K562 (cell line): ENCODE measurements at regions not wholly inside any gene's neighbourhood (a gene's known extent, or its start where the extent isn't known, plus 50 kb on each side); places are given as distances from the start of the nearest gene placed in this dataset.

Source experiments
- ATAC-seq: fragments of 200-7000 bp; cut with Tn5 transposase; 3 replicates; pipeline ENCODE4 v1.9.1; 2020; ENCODE audit warnings: moderate library complexity
- BruUV-seq: library from RNA; stranded (reverse); fragments of 400-500 nt; replicated peaks from 2 replicates; lab custom pipeline; 2021; lab: Mats Ljungman, UMichigan
- CTCF ChIA-PET: fragments of 300-600 bp; formaldehyde crosslinking; extraction: SDS; loops from one replicate; lab custom pipeline; 2021; ENCODE audit warnings: low intra/inter-chr PET ratio; lab: Yijun Ruan, JAX
- POLR2A ChIA-PET: fragments of 300-600, 350-650 bp; sonication (Branson Sonifier 250); formaldehyde crosslinking; extraction: SDS; loops from one replicate; lab custom pipeline; 2021; ENCODE audit warnings: antibody characterized with exemption, inconsistent platforms; lab: Yijun Ruan, JAX
- DNase-seq, 4 experiments: peaks; one replicate each; pipeline versions ENCODE4 v3.0.0 to v3.0.0-alpha.2; 2011 to 2018; ENCODE audit warnings: low spot score in 3 of 4, mixed read lengths in 3 of 4; ENCODE audit errors: extremely low read depth in 1 of 4
- FAIRE-seq: peaks from 2 replicates; lab custom pipeline; 2011; peaks lifted over from hg19 to GRCh38; lab: Jason Lieb, UNC
- H2AFZ ChIP-seq: 2 replicates; pipeline ENCODE4 v1.6.0; 2011; ENCODE audit warnings: low read depth, low read length, control low read depth, inconsistent platforms
- H3K27ac ChIP-seq: fragments of 200-600 bp; 3 replicates; pipeline ENCODE4 v1.8.0; 2011; ENCODE audit warnings: low read depth, mild to moderate bottlenecking, control low read depth, inconsistent platforms, low read length, moderate library complexity, mixed read lengths; ENCODE audit errors: extremely low read depth
- H3K27me3 ChIP-seq, 2 experiments: fragments of 300-600 bp in 1 of 2; 2 replicates in 1 of 2; 3 replicates in 1 of 2; pipeline versions ENCODE4 v1.6.0 to v1.8.0; 2011; ENCODE audit warnings: inconsistent platforms in 2 of 2, low read length in 2 of 2, mild to moderate bottlenecking in 1 of 2, mixed read lengths in 1 of 2, moderate library complexity in 1 of 2; ENCODE audit not compliant: control insufficient read depth in 2 of 2, insufficient read depth in 2 of 2
- H3K36me3 ChIP-seq: fragments of 300-600 bp; 3 replicates; pipeline ENCODE4 v1.8.0; 2011; ENCODE audit warnings: mild to moderate bottlenecking, low read length, inconsistent platforms; ENCODE audit not compliant: control insufficient read depth, insufficient read depth
- H3K4me1 ChIP-seq, 2 experiments: fragments of 200-600 bp in 1 of 2; replicated peaks in 1 of 2; 2 replicates in 1 of 2; 3 replicates in 1 of 2; pipeline versions ENCODE4 v1.5.1 to v1.8.0; 2011; ENCODE audit warnings: inconsistent platforms in 2 of 2, low read length in 2 of 2, mild to moderate bottlenecking in 1 of 2, mixed read lengths in 1 of 2, moderate library complexity in 1 of 2; ENCODE audit not compliant: control insufficient read depth in 2 of 2, insufficient read depth in 2 of 2
- H3K4me2 ChIP-seq: 2 replicates; pipeline ENCODE4 v1.6.1; 2011; ENCODE audit warnings: low read length, control low read depth, inconsistent platforms, mixed read lengths; ENCODE audit not compliant: insufficient read depth
- H3K4me3 ChIP-seq: fragments of 200-600 bp; sonication (generic), shearing (Covaris generic); 2 replicates; pipeline ENCODE4 v1.5.1; 2016; ENCODE audit warnings: control low read depth, inconsistent platforms
- H3K79me2 ChIP-seq: fragments of 200-600 bp; 3 replicates; pipeline ENCODE4 v1.8.0; 2011; ENCODE audit warnings: low read length, inconsistent platforms; ENCODE audit not compliant: control insufficient read depth, insufficient read depth
- H3K9ac ChIP-seq, 2 experiments: 2 replicates each; pipeline versions ENCODE4 v1.6.0 to v1.6.1; 2011; ENCODE audit warnings: low read depth in 2 of 2, low read length in 2 of 2, control low read depth in 1 of 2, inconsistent platforms in 1 of 2, mild to moderate bottlenecking in 1 of 2, mixed read lengths in 1 of 2; ENCODE audit not compliant: insufficient read depth in 1 of 2
- H3K9me1 ChIP-seq: one replicate; pipeline ENCODE4 v1.6.0; 2011; ENCODE audit warnings: inconsistent platforms, mild to moderate bottlenecking, low read length, moderate library complexity; ENCODE audit not compliant: control insufficient read depth, insufficient read depth
- H3K9me3 ChIP-seq: replicated peaks from 2 replicates; pipeline ENCODE4 v1.5.1; 2011; ENCODE audit warnings: low read depth, low read length, inconsistent platforms; ENCODE audit not compliant: control insufficient read depth, insufficient read depth
- H4K20me1 ChIP-seq: replicated peaks from 2 replicates; pipeline ENCODE4 v1.6.1; 2011; ENCODE audit warnings: low read length, inconsistent platforms, mixed read lengths; ENCODE audit not compliant: control insufficient read depth, insufficient read depth
- BHLHE40 ChIP-seq: IDR thresholded peaks from 2 replicates; pipeline ENCODE4 v1.6.1; 2011; ENCODE audit warnings: low read length, improper control_type of control experiment
- ELF2 ChIP-seq: fragments of 250-450 bp; sonication (Bioruptor Pico); IDR thresholded peaks from 2 replicates; pipeline ENCODE4 v1.5.0; 2021; ENCODE audit warnings: mild to moderate bottlenecking
- FOXM1 ChIP-seq, 2 experiments: fragments of 450-650 bp in 1 of 2; sonication (generic) in 1 of 2; formaldehyde crosslinking in 1 of 2; IDR thresholded peaks; 2 replicates each; pipeline versions ENCODE4 v1.6.1 to v1.9.0; 2017 to 2022; ENCODE audit warnings: low read depth in 2 of 2, mild to moderate bottlenecking in 2 of 2, missing genetic modification reagents in 1 of 2, moderate library complexity in 1 of 2
- HMG20A ChIP-seq: fragments of 450-650 bp; formaldehyde crosslinking; conservative IDR thresholded peaks from 2 replicates; pipeline ENCODE4 v1.4.0; 2020; ENCODE audit warnings: mild to moderate bottlenecking, mixed read lengths
- NCOA2 ChIP-seq, 2 experiments: fragments of 450-650 bp; IDR thresholded peaks; 2 replicates each; pipeline ENCODE4 v1.6.1; 2018; ENCODE audit warnings: mild to moderate bottlenecking in 2 of 2, moderate library complexity in 1 of 2; ENCODE audit not compliant: partially characterized antibody in 2 of 2
- PCBP2 ChIP-seq: fragments of 200-400 bp; formaldehyde crosslinking; IDR thresholded peaks from 2 replicates; pipeline ENCODE4 v1.6.1; 2018; ENCODE audit warnings: low read length, low read depth, mild to moderate bottlenecking, moderate library complexity; ENCODE audit not compliant: poor library complexity, severe bottlenecking
- ZNF175 ChIP-seq: fragments of 200-800 bp; sonication (Bioruptor generic); IDR thresholded peaks from 2 replicates; pipeline ENCODE4 v1.6.1; 2016; ENCODE audit warnings: low read depth, mild to moderate bottlenecking, missing genetic modification characterization, missing compliant biosample characterization
- WGBS: fragments of 100-300 bp; shearing (Covaris generic); methylation state at CpG from one replicate; pipeline ENCODE4 v1.1.6; 2016; ENCODE audit warnings: low coverage, mixed read lengths; ENCODE audit not compliant: insufficient coverage; ENCODE audit errors: missing lambda C conversion rate; 5-methylcytosine and 5-hydroxymethylcytosine counted together
- in situ Hi-C: fragments of 300-500 bp; cut with MboI; formaldehyde crosslinking; loops from 4 replicates; pipeline ENCODE4 v1.15.0; 2018; ENCODE audit warnings: inconsistent platforms, mixed read lengths
- intact Hi-C: fragments of 100-400 bp; cut with micrococcal nuclease; formaldehyde crosslinking; loops from 2 replicates; pipeline ENCODE4 v1.14.2; 2022
- TF ChIP-seq, protein P1 (sequence below): fragments of 450-650 bp; IDR thresholded peaks from 2 replicates; pipeline ENCODE4 v1.6.1; 2018; ENCODE audit not compliant: partially characterized antibody
- TF ChIP-seq, protein P2 (sequence below), 2 experiments: fragments of 450-650 bp; IDR thresholded peaks; 2 replicates each; pipeline ENCODE4 v1.6.1; 2016; ENCODE audit warnings: mild to moderate bottlenecking in 2 of 2, borderline replicate concordance in 1 of 2, low read depth in 1 of 2, moderate library complexity in 1 of 2

DNA sequence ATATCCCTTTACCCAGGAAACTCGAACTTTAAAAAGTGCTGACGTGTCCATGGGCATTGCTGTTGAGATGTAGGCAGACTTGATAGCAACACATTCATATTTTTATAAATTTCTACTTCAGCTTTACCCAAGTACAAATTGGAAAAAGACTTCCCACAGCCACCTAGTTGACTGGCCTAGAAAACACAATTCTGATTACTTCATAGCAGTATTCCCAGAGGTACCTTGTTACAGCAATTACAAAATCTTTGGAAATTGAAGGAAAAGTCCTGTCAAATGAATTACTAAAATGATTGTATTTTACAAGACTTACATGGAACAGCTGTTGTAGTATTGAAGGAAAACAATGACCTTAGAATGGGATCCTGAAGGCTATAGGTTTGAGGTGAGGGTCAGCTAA is 130.7 kb upstream of the NREP start:
- DNase-seq (no peak), ATAC-seq (no peak), FAIRE-seq (no peak)
- Histone ChIP-seq H3K27me3 (no peaks in the 10 kb centered on the region), H4K20me1 (no peaks in the 10 kb centered on the region), H3K9ac (no peak overlapping the region), H2AFZ (no peak overlapping the region), H3K9me1 (no peaks in the 10 kb centered on the region), H3K36me3 (no peaks in the 10 kb centered on the region), H3K27ac (no peak overlapping the region), H3K4me2 (no peak overlapping the region), H3K4me1 (no peaks in the 10 kb centered on the region), H3K79me2 (no peaks in the 10 kb centered on the region), H3K4me3 (no peak overlapping the region), H3K9me3 (no peaks in the 10 kb centered on the region)
- ChIA-PET CTCF (no interaction called here), POLR2A (no interaction called here)
- intact Hi-C loops = no loop called here
- in situ Hi-C loops = no loop called here
- BruUV-seq = no TSS peak
- WGBS = 4% methylated on average over 2 of the region's 2 CpGs
- TF ChIP-seq BHLHE40 (no peak), HMG20A (CRISPR knock-in tag) (no peak), NCOA2 (IDR thresholded peaks at IDR 0.05; ENCODE audit: partially characterized antibody in 2 of 2) (no peak), FOXM1 (IDR thresholded peaks at IDR 0.05; ENCODE audit: low read depth) (no peak), FOXM1 (CRISPR knock-in tag; IDR thresholded peaks at IDR 0.05; ENCODE audit: low read depth) (no peak), PCBP2 (no peak), ZNF175 (CRISPR knock-in tag) (no peak), ELF2 (CRISPR knock-in tag) (no peak)
- TF ChIP-seq, protein P1, sequence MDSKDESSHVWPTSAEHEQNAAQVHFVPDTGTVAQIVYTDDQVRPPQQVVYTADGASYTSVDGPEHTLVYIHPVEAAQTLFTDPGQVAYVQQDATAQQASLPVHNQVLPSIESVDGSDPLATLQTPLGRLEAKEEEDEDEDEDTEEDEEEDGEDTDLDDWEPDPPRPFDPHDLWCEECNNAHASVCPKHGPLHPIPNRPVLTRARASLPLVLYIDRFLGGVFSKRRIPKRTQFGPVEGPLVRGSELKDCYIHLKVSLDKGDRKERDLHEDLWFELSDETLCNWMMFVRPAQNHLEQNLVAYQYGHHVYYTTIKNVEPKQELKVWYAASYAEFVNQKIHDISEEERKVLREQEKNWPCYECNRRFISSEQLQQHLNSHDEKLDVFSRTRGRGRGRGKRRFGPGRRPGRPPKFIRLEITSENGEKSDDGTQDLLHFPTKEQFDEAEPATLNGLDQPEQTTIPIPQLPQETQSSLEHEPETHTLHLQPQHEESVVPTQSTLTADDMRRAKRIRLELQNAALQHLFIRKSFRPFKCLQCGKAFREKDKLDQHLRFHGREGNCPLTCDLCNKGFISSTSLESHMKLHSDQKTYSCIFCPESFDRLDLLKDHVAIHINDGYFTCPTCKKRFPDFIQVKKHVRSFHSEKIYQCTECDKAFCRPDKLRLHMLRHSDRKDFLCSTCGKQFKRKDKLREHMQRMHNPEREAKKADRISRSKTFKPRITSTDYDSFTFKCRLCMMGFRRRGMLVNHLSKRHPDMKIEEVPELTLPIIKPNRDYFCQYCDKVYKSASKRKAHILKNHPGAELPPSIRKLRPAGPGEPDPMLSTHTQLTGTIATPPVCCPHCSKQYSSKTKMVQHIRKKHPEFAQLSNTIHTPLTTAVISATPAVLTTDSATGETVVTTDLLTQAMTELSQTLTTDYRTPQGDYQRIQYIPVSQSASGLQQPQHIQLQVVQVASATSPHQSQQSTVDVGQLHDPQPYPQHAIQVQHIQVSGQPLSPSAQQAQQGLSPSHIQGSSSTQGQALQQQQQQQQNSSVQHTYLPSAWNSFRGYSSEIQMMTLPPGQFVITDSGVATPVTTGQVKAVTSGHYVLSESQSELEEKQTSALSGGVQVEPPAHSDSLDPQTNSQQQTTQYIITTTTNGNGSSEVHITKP = no peak
- TF ChIP-seq, protein P2, sequence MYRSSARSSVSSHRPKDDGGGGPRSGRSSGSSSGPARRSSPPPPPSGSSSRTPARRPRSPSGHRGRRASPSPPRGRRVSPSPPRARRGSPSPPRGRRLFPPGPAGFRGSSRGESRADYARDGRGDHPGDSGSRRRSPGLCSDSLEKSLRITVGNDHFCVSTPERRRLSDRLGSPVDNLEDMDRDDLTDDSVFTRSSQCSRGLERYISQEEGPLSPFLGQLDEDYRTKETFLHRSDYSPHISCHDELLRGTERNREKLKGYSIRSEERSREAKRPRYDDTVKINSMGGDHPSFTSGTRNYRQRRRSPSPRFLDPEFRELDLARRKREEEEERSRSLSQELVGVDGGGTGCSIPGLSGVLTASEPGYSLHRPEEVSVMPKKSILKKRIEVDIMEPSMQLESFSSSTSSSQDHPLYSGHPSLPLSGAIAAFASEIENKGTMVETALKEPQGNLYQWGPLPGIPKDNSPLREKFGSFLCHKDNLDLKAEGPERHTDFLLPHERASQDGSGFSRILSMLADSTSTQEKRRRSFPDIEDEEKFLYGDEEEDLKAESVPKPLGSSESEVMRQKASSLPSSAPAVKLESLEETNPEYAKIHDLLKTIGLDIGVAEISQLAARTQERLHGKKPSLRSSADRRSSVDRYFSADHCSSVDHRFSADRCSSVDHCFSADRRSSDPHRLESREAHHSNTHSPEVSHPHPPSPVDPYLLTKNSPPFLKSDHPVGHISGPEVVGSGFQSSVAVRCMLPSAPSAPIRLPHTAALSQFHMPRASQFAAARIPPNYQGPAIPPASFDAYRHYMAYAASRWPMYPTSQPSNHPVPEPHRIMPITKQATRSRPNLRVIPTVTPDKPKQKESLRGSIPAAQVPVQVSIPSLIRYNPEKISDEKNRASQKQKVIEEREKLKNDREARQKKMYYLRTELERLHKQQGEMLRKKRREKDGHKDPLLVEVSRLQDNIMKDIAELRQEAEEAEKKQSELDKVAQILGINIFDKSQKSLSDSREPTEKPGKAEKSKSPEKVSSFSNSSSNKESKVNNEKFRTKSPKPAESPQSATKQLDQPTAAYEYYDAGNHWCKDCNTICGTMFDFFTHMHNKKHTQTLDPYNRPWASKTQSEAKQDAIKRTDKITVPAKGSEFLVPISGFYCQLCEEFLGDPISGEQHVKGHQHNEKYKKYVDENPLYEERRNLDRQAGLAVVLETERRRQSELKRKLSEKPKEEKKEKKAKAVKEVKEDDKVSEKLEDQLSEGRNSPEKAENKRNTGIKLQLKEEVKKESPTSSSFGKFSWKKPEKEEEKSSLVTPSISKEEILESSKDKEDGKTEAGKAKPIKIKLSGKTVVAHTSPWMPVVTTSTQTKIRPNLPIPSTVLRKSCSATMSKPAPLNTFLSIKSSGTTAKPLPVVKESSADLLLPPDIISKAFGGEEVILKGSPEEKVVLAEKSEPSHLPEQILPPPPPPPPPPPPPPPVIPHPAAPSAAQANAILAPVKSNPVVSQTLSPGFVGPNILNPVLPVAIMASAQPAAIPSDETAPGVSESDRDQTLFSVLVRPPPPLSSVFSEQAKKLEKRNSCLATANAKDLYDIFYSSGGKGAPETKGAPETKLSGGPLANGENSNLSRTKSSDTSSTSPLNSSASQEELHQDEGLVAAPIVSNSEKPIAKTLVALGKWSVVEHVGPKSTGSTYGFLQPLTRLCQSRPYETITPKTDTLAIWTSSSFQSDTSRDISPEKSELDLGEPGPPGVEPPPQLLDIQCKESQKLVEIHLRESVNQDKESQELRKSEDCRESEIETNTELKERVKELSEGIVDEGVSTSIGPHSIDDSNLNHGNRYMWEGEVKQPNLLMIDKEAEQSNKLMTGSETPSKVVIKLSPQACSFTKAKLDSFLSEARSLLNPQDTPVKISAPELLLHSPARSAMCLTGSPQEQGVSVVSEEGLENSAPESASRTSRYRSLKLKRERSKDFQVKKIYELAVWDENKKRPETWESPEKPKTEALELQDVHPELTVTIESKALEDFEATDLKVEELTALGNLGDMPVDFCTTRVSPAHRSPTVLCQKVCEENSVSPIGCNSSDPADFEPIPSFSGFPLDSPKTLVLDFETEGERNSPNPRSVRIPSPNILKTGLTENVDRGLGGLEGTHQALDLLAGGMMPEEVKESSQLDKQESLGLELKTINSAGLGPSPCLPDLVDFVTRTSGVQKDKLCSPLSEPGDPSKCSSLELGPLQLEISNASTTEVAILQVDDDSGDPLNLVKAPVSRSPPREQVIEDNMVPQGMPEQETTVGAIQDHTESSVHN (IDR thresholded peaks at IDR 0.05; ENCODE audit: borderline replicate concordance in 1 of 2, low read depth in 1 of 2) = no peak
